GM23338 (cell line): ENCODE measurements at regions not wholly inside any gene's neighbourhood (a gene's known extent, or its start where the extent isn't known, plus 50 kb on each side); places are given as distances from the start of the nearest gene placed in this dataset.

ENCODE experiments used
- ATAC-seq: fragments of 200-7000 bp; cut with Tn5 transposase; 3 replicates; pipeline ENCODE4 v1.9.1; 2020
- DNase-seq: peaks from one replicate; pipeline ENCODE4 v3.0.0-alpha.2; 2015; ENCODE audit warnings: low spot score
- H2AFZ ChIP-seq: fragments of 200-600 bp; sonication (generic); 2 replicates; pipeline ENCODE4 v1.8.0; 2016; ENCODE audit warnings: antibody characterized with exemption, mild to moderate bottlenecking, moderate library complexity
- H3F3A ChIP-seq: fragments of 200-600 bp; sonication (generic); replicated peaks from 2 replicates; pipeline ENCODE4 v1.8.0; 2017; ENCODE audit warnings: antibody characterized with exemption, mixed run types, low read depth
- H3K27ac ChIP-seq: fragments of 200-600 bp; sonication (generic); 2 replicates; pipeline ENCODE4 v1.6.1; 2016; ENCODE audit warnings: low read depth
- H3K27me3 ChIP-seq: fragments of 200-600 bp; sonication (generic); 2 replicates; pipeline ENCODE4 v1.8.0; 2016; ENCODE audit warnings: mild to moderate bottlenecking, mixed run types, moderate library complexity; ENCODE audit not compliant: insufficient read depth
- H3K36me3 ChIP-seq: fragments of 200-600 bp; sonication (generic); 2 replicates; pipeline ENCODE4 v1.8.0; 2016; ENCODE audit warnings: mild to moderate bottlenecking; ENCODE audit not compliant: insufficient read depth
- H3K4me1 ChIP-seq: fragments of 200-600 bp; sonication (generic); 2 replicates; pipeline ENCODE4 v1.8.0; 2016; ENCODE audit warnings: mild to moderate bottlenecking, moderate library complexity; ENCODE audit not compliant: insufficient read depth
- H3K4me2 ChIP-seq: fragments of 200-600 bp; sonication (generic); 2 replicates; pipeline ENCODE4 v1.7.1; 2017; ENCODE audit warnings: mixed run types
- H3K4me3 ChIP-seq: fragments of 200-600 bp; sonication (generic); 2 replicates; pipeline ENCODE4 v1.6.1; 2016; ENCODE audit warnings: mixed run types
- H3K79me2 ChIP-seq: fragments of 200-600 bp; sonication (generic); replicated peaks from 2 replicates; pipeline ENCODE4 v1.8.0; 2017; ENCODE audit warnings: mild to moderate bottlenecking; ENCODE audit not compliant: insufficient read depth
- H3K9me2 ChIP-seq: fragments of 200-600 bp; sonication (generic); 2 replicates; pipeline ENCODE4 v1.8.0; 2017; ENCODE audit not compliant: insufficient read depth
- H4K20me1 ChIP-seq: fragments of 200-600 bp; sonication (generic); replicated peaks from 2 replicates; pipeline ENCODE4 v1.8.0; 2017; ENCODE audit warnings: mild to moderate bottlenecking; ENCODE audit not compliant: insufficient read depth
- H3K27ac Mint-ChIP-seq: 2 replicates; pipeline ENCODE4 v1.8.0; 2020; ENCODE audit warnings: inconsistent platforms, mild to moderate bottlenecking, moderate library complexity, mixed read lengths
- H3K27me3 Mint-ChIP-seq: 3 replicates; pipeline ENCODE4 v1.8.0; 2022; ENCODE audit warnings: low read depth, mild to moderate bottlenecking, moderate library complexity, mixed read lengths, inconsistent platforms; ENCODE audit not compliant: insufficient read depth, poor library complexity
- H3K36me3 Mint-ChIP-seq: 3 replicates; pipeline ENCODE4 v1.8.0; 2021; ENCODE audit warnings: low read depth, mild to moderate bottlenecking, inconsistent platforms, moderate library complexity, mixed read lengths
- H3K4me1 Mint-ChIP-seq: 3 replicates; pipeline ENCODE4 v1.8.0; 2020; ENCODE audit warnings: mild to moderate bottlenecking, inconsistent platforms, mixed read lengths
- H3K4me3 Mint-ChIP-seq: 3 replicates; pipeline ENCODE4 v1.8.0; 2021; ENCODE audit warnings: moderate library complexity, mild to moderate bottlenecking, inconsistent platforms, mixed read lengths
- H3K9me3 Mint-ChIP-seq: 3 replicates; pipeline ENCODE4 v1.8.0; 2020; ENCODE audit warnings: moderate library complexity, mild to moderate bottlenecking, inconsistent platforms, mixed read lengths
- CREB1 ChIP-seq: fragments of 250-450 bp; sonication (Bioruptor Pico); IDR thresholded peaks from 2 replicates; pipeline ENCODE4 v1.5.0; 2020; ENCODE audit warnings: low read depth, mild to moderate bottlenecking, moderate library complexity
- EZH2 ChIP-seq: fragments of 200-600 bp; sonication (generic); IDR thresholded peaks from one replicate; pipeline ENCODE4 v1.8.0; 2017; ENCODE audit warnings: antibody characterized with exemption, mild to moderate bottlenecking, low read depth; ENCODE audit not compliant: unreplicated experiment
- EZH2phosphoT487 ChIP-seq: fragments of 200-600 bp; sonication (generic); IDR thresholded peaks from one replicate; pipeline ENCODE4 v1.8.1; 2018; ENCODE audit warnings: antibody characterized with exemption; ENCODE audit not compliant: unreplicated experiment
- NANOG ChIP-seq: IDR thresholded peaks from 2 replicates; pipeline ENCODE4 v1.6.1; 2016; ENCODE audit warnings: antibody characterized with exemption, borderline replicate concordance
- REST ChIP-seq: IDR thresholded peaks from one replicate; pipeline ENCODE4 v1.6.1; 2018; ENCODE audit warnings: antibody characterized with exemption; ENCODE audit not compliant: unreplicated experiment
- STAT1 ChIP-seq: IDR thresholded peaks from one replicate; pipeline ENCODE4 v1.6.1; 2016; ENCODE audit warnings: antibody characterized with exemption; ENCODE audit not compliant: unreplicated experiment
- ZNF331 ChIP-seq: fragments of 250-450 bp; sonication (Bioruptor Pico); IDR thresholded peaks from 2 replicates; pipeline ENCODE4 v1.5.0; 2020; ENCODE audit warnings: low read depth, mild to moderate bottlenecking, moderate library complexity
- ZNF462 ChIP-seq: fragments of 250-450 bp; sonication (Bioruptor Pico); IDR thresholded peaks from 2 replicates; pipeline ENCODE4 v1.5.0; 2020; ENCODE audit warnings: mild to moderate bottlenecking, moderate library complexity
- TF ChIP-seq, protein P1 (sequence below), 2 experiments: fragments of 200-600 bp in 1 of 2; sonication (generic) in 1 of 2; conservative IDR thresholded peaks; 2 replicates each; pipeline versions ENCODE4 v1.5.1 to v1.6.1; 2016 to 2017; ENCODE audit warnings: antibody characterized with exemption in 2 of 2, low read depth in 2 of 2, mild to moderate bottlenecking in 2 of 2, moderate library complexity in 1 of 2

- no peak for TF ChIP-seq ZNF331
- TF ChIP-seq STAT1 = no peak
Observed at GRCh38 chr18:5040476-5040875, 156.6 kb downstream of the AKAIN1 start (continued).

DNA sequence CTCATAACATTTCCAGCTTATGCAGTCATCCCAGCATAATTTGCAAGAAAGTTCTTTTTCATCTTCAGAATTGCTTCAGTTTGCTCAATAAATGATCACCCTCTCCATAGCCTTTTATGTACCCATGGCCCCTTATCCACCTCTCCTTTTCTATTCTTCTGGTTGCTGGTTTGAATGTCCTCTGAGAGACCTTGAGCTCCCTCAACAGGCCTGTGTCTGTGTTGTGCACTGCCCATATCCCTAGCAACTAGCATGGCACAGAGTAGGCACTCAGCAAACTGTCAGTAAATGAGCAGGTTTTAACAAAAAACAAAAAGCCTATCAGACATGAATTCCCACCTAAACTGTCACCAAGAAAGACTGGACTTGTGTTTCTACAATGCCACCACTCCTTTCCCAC is 160.5 kb downstream of the AKAIN1 start:
- H3K27me3 ChIP-seq = peaks cover 24% of the 10 kb centered on the region
- Mint-ChIP-seq H3K4me1 (peaks cover 19% of the 10 kb centered on the region), H3K36me3 (no peaks in the 10 kb centered on the region; the same call in 2 of the 3 replicates), H3K27ac (no peak overlapping the region), H3K4me3 (no peak overlapping the region), H3K9me3 (peaks cover 16% of the 10 kb centered on the region; the same call in 2 of the 3 replicates), H3K27me3 (peaks cover 9% of the 10 kb centered on the region)
- no peaks in the 10 kb centered on the region for H4K20me1 ChIP-seq
- no peaks in the 10 kb centered on the region for H3K79me2 ChIP-seq
- no peak overlapping the region for H3K4me2 ChIP-seq
- peak; percentile 61; the same call in 2 of the 3 replicates for ATAC-seq
- H3K9me2 ChIP-seq = no peaks in the 10 kb centered on the region; the same call in 1 of the 2 replicates
- H3K36me3 ChIP-seq = no peaks in the 10 kb centered on the region; the same call in 1 of the 2 replicates
- TF ChIP-seq, protein P1, sequence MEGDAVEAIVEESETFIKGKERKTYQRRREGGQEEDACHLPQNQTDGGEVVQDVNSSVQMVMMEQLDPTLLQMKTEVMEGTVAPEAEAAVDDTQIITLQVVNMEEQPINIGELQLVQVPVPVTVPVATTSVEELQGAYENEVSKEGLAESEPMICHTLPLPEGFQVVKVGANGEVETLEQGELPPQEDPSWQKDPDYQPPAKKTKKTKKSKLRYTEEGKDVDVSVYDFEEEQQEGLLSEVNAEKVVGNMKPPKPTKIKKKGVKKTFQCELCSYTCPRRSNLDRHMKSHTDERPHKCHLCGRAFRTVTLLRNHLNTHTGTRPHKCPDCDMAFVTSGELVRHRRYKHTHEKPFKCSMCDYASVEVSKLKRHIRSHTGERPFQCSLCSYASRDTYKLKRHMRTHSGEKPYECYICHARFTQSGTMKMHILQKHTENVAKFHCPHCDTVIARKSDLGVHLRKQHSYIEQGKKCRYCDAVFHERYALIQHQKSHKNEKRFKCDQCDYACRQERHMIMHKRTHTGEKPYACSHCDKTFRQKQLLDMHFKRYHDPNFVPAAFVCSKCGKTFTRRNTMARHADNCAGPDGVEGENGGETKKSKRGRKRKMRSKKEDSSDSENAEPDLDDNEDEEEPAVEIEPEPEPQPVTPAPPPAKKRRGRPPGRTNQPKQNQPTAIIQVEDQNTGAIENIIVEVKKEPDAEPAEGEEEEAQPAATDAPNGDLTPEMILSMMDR (conservative IDR thresholded peaks at IDR 0.05; ENCODE audit: low read depth in 2 of 2) = peak; percentile 31 to 63; a peak in 3 of 4 replicates
- no peak for TF ChIP-seq CREB1 (CRISPR knock-in tag)
- peak; percentile 11 for DNase-seq
- H3K27ac ChIP-seq = no peak overlapping the region
- no peak overlapping the region for H3K4me3 ChIP-seq
- no peaks in the 10 kb centered on the region for H3F3A ChIP-seq
- peaks cover 18% of the 10 kb centered on the region for H3K4me1 ChIP-seq
- no peak overlapping the region for H2AFZ ChIP-seq

DNA sequence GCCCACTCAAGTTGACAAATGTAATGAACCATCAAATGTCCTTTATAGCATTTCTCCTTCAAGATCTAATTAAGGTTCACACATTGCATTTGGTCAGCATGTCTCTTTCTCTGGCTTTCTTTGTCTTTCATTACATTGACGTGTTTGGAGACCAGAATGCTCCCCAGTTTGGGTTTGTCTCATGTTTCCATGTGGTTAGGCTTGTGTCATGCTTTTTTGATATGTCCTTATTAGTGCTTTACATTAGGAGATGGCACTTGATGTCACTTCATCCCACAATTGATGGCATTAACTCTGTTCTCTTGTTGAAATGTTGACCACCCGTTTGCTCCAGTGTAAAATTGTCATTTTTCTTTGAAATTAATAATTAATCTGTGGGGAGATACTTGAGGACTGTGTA is 165.8 kb downstream of the AKAIN1 start:
- Histone ChIP-seq H3K4me1 (no peaks in the 10 kb centered on the region), H3F3A (no peaks in the 10 kb centered on the region), H3K27ac (no peak overlapping the region), H3K79me2 (no peaks in the 10 kb centered on the region), H3K4me3 (no peak overlapping the region), H3K4me2 (no peak overlapping the region), H4K20me1 (no peaks in the 10 kb centered on the region), H2AFZ (no peak overlapping the region), H3K27me3 (no peaks in the 10 kb centered on the region), H3K36me3 (no peaks in the 10 kb centered on the region; the same call in 1 of the 2 replicates), H3K9me2 (peaks cover 4% of the 10 kb centered on the region; the same call in 1 of the 2 replicates)
- Mint-ChIP-seq H3K4me1 (no peaks in the 10 kb centered on the region), H3K27ac (no peak overlapping the region), H3K36me3 (no peaks in the 10 kb centered on the region; the same call in 2 of the 3 replicates), H3K27me3 (peaks cover 2% of the 10 kb centered on the region), H3K9me3 (peaks cover 19% of the 10 kb centered on the region; the same call in 2 of the 3 replicates), H3K4me3 (no peak overlapping the region)
- DNase-seq (no peak), ATAC-seq (no peak)
- no peak for TF ChIP-seq EZH2phosphoT487
- no peak for TF ChIP-seq NANOG
- no peak for TF ChIP-seq STAT1
- TF ChIP-seq EZH2 = no peak
- no peak for TF ChIP-seq REST
- no peak for TF ChIP-seq ZNF462
